Activated naive CD4-positive, alpha-beta T cell treated with anti-CD3 and anti-CD28 coated beads, Interleukin-2, amount 50 U/mL, for 72 hours (primary cell): ENCODE measurements at regions not wholly inside any gene's neighbourhood (a gene's known extent, or its start where the extent isn't known, plus 50 kb on each side); places are given as distances from the start of the nearest gene placed in this dataset.
"Not testable (repeated sequence)": the region's sequence is repeated elsewhere in the genome, so short reads cannot be mapped to it uniquely, and the experiment has no call there.

Experiments
- ATAC-seq, 2 donors: fragments of 150-1000 bp; cut with Tn5 transposase; 2 replicates each; pipeline ENCODE4 v1.10.0; 2021; ENCODE audit warnings: mild to moderate bottlenecking in 2 of 2, moderate library complexity in 2 of 2
- DNase-seq, 2 donors: peaks; one replicate each; pipeline ENCODE4 v3.0.0; 2021 to 2022; ENCODE audit warnings: low spot score in 2 of 2
- H3K27ac Mint-ChIP-seq, 2 donors: one replicate each; pipeline ENCODE4 v1.8.0; 2022; ENCODE audit warnings: mild to moderate bottlenecking in 2 of 2, mixed read lengths in 2 of 2
- H3K36me3 Mint-ChIP-seq, 2 donors: one replicate each; pipeline ENCODE4 v1.8.0; 2022; ENCODE audit warnings: mixed read lengths in 2 of 2
- H3K9me3 Mint-ChIP-seq, 2 donors: one replicate each; pipeline ENCODE4 v1.8.0; 2022; ENCODE audit warnings: mixed read lengths in 2 of 2

DNA sequence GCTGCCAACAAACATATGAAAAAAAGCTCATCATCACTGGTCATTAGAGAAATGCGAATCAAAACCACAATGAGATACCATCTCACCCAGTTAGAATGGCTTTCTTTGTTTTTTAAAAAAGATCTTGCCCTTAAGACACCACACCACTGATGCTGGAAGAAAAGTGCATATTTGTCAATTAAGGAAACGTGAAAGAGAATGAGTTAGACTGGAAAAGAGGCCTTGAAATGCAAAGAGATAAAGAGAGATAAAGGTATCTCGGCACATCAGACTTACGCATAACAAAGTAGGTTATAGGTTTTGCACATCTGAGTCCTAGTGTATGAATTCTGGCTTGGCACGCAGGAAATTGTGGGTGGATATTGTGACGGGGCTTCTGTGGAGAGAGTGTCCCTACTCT is 149.5 kb downstream of the MTX2 start:
- ATAC-seq, result no peak
- H3K27ac Mint-ChIP-seq, result no peak overlapping the region
- no peaks in the 10 kb centered on the region for H3K9me3 Mint-ChIP-seq

DNA sequence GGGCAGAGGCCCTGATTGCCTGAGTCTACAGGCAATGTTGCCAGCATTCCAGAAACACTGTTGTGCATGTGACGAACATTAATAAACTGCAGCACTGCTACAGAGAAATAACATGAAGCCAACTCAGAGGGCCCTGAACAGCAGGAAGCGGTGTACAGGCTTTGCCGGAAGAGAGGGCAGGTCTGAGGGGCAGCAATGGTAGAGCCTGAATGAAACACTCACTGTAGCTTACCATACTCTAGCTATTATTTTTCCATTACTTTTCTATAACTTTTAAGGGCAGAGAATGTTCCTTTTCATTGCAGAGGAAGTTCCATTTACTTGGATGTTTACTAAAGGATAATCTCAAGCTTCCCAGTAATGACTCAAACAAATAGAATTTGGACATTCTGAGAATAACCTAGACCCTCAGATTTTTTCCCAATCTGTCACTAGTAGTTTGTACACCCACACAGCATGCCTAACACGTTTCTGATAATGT is 150.4 kb downstream of the MTX2 start:
- Mint-ChIP-seq H3K36me3 (no peaks in the 10 kb centered on the region), H3K27ac (no peak overlapping the region), H3K9me3 (no peaks in the 10 kb centered on the region)
- ATAC-seq (no peak), DNase-seq (no peak)

More for the DNA sequence above, 149.5 kb downstream of the MTX2 start:
- no peaks in the 10 kb centered on the region for H3K36me3 Mint-ChIP-seq
- DNase-seq, result no peak

GRCh38 chr2:176421297-176422050 is 152.2 kb downstream of the MTX2 start:
- DNase-seq (no peak), ATAC-seq (no peak)
- H3K27ac Mint-ChIP-seq, result no peak overlapping the region
- no peaks in the 10 kb centered on the region for H3K9me3 Mint-ChIP-seq
- no peaks in the 10 kb centered on the region for H3K36me3 Mint-ChIP-seq

- H3K27ac Mint-ChIP-seq, result no peak overlapping the region
- no peak for ATAC-seq
- DNase-seq, result no peak
- peaks cover 0 to 2% of the 10 kb centered on the region in 2 donors for H3K9me3 Mint-ChIP-seq
- no peaks in the 10 kb centered on the region for H3K36me3 Mint-ChIP-seq
Measured at GRCh38 chr2:176423819-176424218, 154.6 kb downstream of the MTX2 start.

- no peaks in the 10 kb centered on the region for H3K36me3 Mint-ChIP-seq
- no peak for ATAC-seq
- peaks cover 3 to 5% of the 10 kb centered on the region in 2 donors for H3K9me3 Mint-ChIP-seq
- H3K27ac Mint-ChIP-seq, result no peak overlapping the region
- no peak for DNase-seq
Measured at GRCh38 chr2:176424746-176425145, 155.5 kb downstream of the MTX2 start.

- DNase-seq (no peak), ATAC-seq (no peak)
- peaks cover 3 to 5% of the 10 kb centered on the region in 2 donors for H3K9me3 Mint-ChIP-seq
- H3K27ac Mint-ChIP-seq, result no peak overlapping the region
- H3K36me3 Mint-ChIP-seq, result no peaks in the 10 kb centered on the region
Measured at GRCh38 chr2:176427549-176427948, 158.3 kb downstream of the MTX2 start.

DNA sequence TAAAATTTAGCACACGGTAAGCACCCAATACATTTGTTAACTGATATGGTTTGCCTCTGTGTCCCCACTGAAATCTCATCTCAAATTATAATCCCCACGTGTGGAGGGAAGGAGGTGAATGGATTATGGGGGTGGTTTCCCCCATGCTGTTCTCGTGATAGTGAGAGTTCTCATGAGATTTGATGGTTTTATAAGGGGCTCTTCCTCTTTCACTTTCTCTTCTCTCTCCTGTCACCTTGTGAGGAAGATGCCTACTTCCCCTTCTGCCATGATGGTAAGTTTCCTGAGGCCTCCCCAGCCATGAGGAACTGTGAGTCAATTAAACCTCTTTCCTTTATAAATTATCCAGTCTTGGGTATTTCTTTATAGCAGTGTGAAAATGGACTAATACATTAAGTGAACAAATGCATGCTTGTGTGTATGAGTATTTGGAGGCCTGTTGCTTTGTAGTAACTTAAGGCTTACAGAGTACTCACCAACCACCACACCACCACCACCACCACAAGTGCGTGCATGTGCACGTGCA is 159.8 kb downstream of the MTX2 start:
- H3K36me3 Mint-ChIP-seq, H3K9me3 Mint-ChIP-seq, H3K27ac Mint-ChIP-seq, ATAC-seq, DNase-seq: not testable (repeated sequence)

- Mint-ChIP-seq H3K27ac (no peak overlapping the region), H3K36me3 (peaks cover 0 to 5% of the 10 kb centered on the region in 2 donors), H3K9me3 (peaks cover 8 to 9% of the 10 kb centered on the region in 2 donors)
- DNase-seq (no peak), ATAC-seq (no peak)
Measured at GRCh38 chr2:176432434-176432833, 163.2 kb downstream of the MTX2 start.

DNA sequence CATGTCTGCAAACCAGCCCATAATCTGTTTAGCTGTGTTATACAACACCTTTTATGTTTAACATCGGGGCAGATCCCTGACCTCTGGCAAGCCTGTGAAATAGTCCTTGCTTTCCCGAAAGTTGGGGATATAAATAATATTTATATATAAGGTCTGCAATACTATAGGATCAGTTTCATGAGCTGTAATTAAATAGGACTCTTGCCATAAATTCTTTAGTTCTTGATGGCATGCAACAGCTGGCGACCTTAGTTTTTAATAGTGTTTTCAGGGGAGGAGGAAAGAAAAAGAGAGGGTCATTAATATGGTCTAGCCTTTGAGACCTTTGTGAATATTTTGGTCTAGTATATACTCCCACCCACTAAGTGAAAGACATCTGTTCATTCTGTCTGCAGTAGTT is 166.5 kb downstream of the MTX2 start:
- Mint-ChIP-seq H3K36me3 (peaks cover 0 to 5% of the 10 kb centered on the region in 2 donors), H3K27ac (no peak overlapping the region), H3K9me3 (peaks cover 4% of the 10 kb centered on the region in 2 donors)
- DNase-seq (no peak), ATAC-seq (no peak)

- H3K27ac Mint-ChIP-seq, result no peak overlapping the region
- no peaks in the 10 kb centered on the region for H3K36me3 Mint-ChIP-seq
- ATAC-seq (no peak), DNase-seq (no peak)
- no peaks in the 10 kb centered on the region for H3K9me3 Mint-ChIP-seq
Measured at GRCh38 chr2:176443946-176444345, 174.7 kb downstream of the MTX2 start.

- Mint-ChIP-seq H3K36me3 (no peaks in the 10 kb centered on the region), H3K27ac (no peak overlapping the region), H3K9me3 (no peaks in the 10 kb centered on the region)
- ATAC-seq (no peak), DNase-seq (no peak)
Measured at GRCh38 chr2:176445956-176446355, 176.7 kb downstream of the MTX2 start.

DNA sequence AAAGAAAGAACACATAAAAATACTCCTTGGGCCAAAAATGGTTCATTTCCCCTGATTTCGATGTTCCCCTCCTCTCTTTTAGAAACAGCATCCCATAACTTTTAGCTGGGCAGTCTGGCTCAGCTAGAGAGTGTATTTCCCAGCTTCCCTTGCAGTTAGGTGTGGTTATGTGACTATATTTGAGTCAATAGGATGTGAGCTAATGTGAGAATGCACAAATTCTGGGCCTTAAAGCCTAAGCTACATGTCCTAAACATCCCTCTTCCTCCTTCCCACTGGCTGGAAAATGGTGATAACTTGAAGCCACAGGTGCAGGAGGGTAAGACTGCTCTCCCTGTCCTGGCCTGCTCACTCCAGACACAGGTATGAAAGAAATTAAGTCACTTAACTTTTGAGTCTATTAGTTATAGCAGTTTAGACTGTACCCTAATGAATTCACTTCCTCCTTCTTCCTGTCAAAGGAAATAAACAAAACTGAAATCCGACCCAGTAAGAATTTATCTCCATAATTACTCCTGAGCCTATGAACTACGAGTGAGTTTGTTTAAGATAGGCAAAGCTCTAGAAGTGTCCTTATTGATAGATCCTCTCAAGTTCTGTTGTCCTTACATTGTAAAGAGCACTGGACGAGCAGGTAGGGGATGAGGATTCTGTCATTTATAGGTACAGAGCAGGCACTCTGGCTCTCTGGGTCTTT is 177.6 kb downstream of the MTX2 start:
- no peak for ATAC-seq
- Mint-ChIP-seq H3K36me3 (no peaks in the 10 kb centered on the region), H3K27ac (no peak overlapping the region), H3K9me3 (no peaks in the 10 kb centered on the region)
- no peak for DNase-seq

DNA sequence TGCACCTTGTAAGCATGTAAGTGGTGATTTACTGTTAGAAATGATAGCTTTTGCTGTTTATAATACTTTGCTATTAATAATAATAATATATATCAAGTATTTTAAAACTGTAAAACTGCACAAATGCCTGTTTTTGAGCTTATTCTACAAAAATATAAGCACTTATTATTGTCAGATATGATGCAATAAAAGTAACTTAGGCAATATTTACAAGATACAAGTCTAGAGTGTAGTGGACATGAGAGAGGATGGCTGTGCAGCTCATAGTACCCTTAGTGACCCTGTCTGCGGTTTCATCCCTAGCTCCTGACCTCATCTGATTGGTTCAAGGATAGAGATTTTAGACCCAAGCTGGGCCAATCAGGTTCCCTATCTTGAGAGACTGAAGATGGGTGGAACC is 178.4 kb downstream of the MTX2 start:
- Mint-ChIP-seq H3K9me3 (no peaks in the 10 kb centered on the region), H3K36me3 (no peaks in the 10 kb centered on the region), H3K27ac (no peak overlapping the region)
- ATAC-seq (no peak), DNase-seq (no peak)

DNA sequence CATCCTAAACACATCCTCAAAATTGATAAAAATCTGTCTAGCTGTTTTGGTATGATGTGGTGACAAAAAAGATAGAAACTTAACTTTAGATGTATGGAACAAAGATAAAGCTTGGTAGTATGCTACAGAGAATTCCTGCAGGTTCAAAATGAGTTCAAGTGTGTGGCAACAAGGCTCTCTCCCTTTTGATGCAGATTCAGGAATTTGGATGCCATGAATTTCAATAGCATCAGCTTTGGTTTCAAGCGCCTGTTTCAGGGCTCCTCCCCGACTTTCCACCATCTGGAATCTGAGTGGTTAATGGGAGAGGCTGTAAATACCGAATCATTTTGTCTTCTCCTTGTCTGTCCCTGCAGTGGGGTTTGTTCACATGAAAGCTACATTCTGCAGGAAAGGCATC is 180.6 kb downstream of the MTX2 start:
- H3K9me3 Mint-ChIP-seq, result no peaks in the 10 kb centered on the region
- no peak overlapping the region for H3K27ac Mint-ChIP-seq
- ATAC-seq, result no peak
- DNase-seq, result no peak
- no peaks in the 10 kb centered on the region for H3K36me3 Mint-ChIP-seq

- no peaks in the 10 kb centered on the region for H3K36me3 Mint-ChIP-seq
- H3K9me3 Mint-ChIP-seq, result no peaks in the 10 kb centered on the region
- ATAC-seq, result no peak
- no peak overlapping the region for H3K27ac Mint-ChIP-seq
- no peak for DNase-seq
Measured at GRCh38 chr2:176453784-176454183, 184.5 kb downstream of the MTX2 start.

DNA sequence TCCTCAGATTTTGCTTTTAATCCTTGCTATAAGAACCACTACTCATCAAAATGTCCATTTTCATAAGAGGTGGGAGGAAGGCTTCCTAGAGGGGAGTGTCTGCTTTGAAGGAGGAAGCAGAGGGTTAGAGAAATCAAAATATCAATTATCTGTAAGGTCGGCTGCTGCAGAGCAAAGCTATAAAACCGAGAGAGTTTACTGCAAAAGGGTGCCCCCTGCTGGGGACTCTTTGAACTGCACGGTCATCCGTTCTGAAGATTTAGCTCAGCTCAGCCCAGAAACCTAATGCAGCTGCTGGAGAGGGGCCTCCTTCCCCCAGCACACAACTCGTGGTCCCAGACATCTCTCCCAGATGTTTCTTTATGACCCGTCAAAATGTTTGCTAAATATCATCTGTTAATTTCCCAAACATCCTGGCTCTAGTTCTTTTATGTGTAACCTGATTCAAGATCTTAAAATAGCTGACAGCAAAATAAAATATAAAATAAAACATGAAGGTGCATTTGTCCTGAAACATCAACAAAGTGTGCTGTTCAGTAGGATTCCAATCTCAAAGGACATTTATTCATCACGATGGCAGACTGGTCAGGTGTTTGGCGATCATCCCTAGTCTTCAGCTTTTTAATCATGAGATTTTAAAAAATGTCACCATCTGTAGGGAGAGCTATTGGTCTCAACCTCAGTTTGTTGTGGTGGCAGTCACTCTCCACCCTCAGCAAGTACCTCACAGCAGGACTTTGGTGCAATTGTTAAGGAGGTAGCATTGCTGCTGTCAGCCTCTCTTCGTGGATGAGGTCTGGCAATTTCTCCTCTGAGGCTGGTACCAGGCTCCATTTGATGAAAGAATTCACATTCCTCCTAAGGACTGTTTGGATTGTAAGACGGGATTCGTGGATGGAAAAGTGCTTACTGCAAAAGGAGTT is 185.9 kb downstream of the MTX2 start:
- DNase-seq (peak; percentile 56 to 84), ATAC-seq (peak; percentile 39 to 78)

More for the DNA sequence above, 185.9 kb downstream of the MTX2 start:
- Mint-ChIP-seq H3K36me3 (no peaks in the 10 kb centered on the region), H3K9me3 (no peaks in the 10 kb centered on the region), H3K27ac (no peak overlapping the region)
